CD4-positive, alpha-beta T cell (primary cell): ENCODE measurements at regions not wholly inside any gene's neighbourhood (a gene's known extent, or its start where the extent isn't known, plus 50 kb on each side); places are given as distances from the start of the nearest gene placed in this dataset.

Experiments
- ATAC-seq: fragments of 200-7000 bp; cut with Tn5 transposase; one replicate; pipeline ENCODE4 v1.10.0; 2022; ENCODE audit warnings: mild to moderate bottlenecking; ENCODE audit not compliant: poor library complexity
- CTCF ChIA-PET: fragments of 350-600 bp; sonication (Branson Sonifier 250); formaldehyde crosslinking; loops from one replicate; lab custom pipeline; 2021; ENCODE audit warnings: antibody characterized with exemption, inconsistent platforms; lab: Charles Lee
- POLR2A ChIA-PET: fragments of 350-600 bp; sonication (Branson Sonifier 250); formaldehyde crosslinking; loops from one replicate; lab custom pipeline; 2021; ENCODE audit warnings: antibody characterized with exemption, inconsistent platforms; lab: Charles Lee
- DNase-seq, 14 experiments: peaks; one replicate each; pipeline ENCODE4 v3.0.0-alpha.2; 2013 to 2020; ENCODE audit warnings: mixed read lengths in 2 of 14
- H3K27ac ChIP-seq, 2 donors: one replicate each; pipeline versions ENCODE4 v1.5.1 to v1.7.0; 2013; ENCODE audit warnings: low read length in 2 of 2, low read depth in 1 of 2, mild to moderate bottlenecking in 1 of 2
- H3K27me3 ChIP-seq, 2 experiments: 1 replicate in 1 of 2; 2 replicates in 1 of 2; pipeline versions ENCODE4 v1.6.1 to v1.7.0; 2013; ENCODE audit warnings: low read length in 2 of 2, control low read depth in 1 of 2, mild to moderate bottlenecking in 1 of 2, moderate library complexity in 1 of 2; ENCODE audit not compliant: insufficient read depth in 2 of 2, control insufficient read depth in 1 of 2
- H3K36me3 ChIP-seq: one replicate; pipeline ENCODE4 v1.6.1; 2013; ENCODE audit warnings: low read length, control low read depth; ENCODE audit not compliant: insufficient read depth
- H3K4me1 ChIP-seq: one replicate; pipeline ENCODE4 v1.6.1; 2013; ENCODE audit warnings: low read length, control low read depth; ENCODE audit not compliant: insufficient read depth
- H3K4me3 ChIP-seq: one replicate; pipeline ENCODE4 v1.5.1; 2013; ENCODE audit warnings: mild to moderate bottlenecking, low read length, moderate library complexity
- H3K9me3 ChIP-seq, 2 experiments: 1 replicate in 1 of 2; 2 replicates in 1 of 2; pipeline versions ENCODE4 v1.6.1 to v1.7.0; 2013; ENCODE audit warnings: low read length in 2 of 2, mild to moderate bottlenecking in 2 of 2, control low read depth in 1 of 2, moderate library complexity in 1 of 2; ENCODE audit not compliant: control insufficient read depth in 1 of 2, insufficient read depth in 1 of 2
- H3K27ac Mint-ChIP-seq: one replicate; pipeline ENCODE4 v1.8.0; 2020; ENCODE audit warnings: mixed read lengths
- H3K27me3 Mint-ChIP-seq: one replicate; pipeline ENCODE4 v1.8.0; 2021; ENCODE audit warnings: mixed read lengths
- H3K36me3 Mint-ChIP-seq: one replicate; pipeline ENCODE4 v1.8.0; 2021; ENCODE audit warnings: low read depth, mixed read lengths
- H3K4me1 Mint-ChIP-seq: one replicate; pipeline ENCODE4 v1.8.0; 2021; ENCODE audit warnings: low read depth, mixed read lengths
- H3K4me3 Mint-ChIP-seq: one replicate; pipeline ENCODE4 v1.8.0; 2020; ENCODE audit warnings: mild to moderate bottlenecking, mixed read lengths
- H3K9me3 Mint-ChIP-seq: one replicate; pipeline ENCODE4 v1.8.0; 2020; ENCODE audit warnings: mixed read lengths
- intact Hi-C, 2 experiments: fragments of 100-400 bp; cut with DNase I in 1 of 2; cut with micrococcal nuclease in 1 of 2; formaldehyde crosslinking; loops; one replicate each; pipeline versions ENCODE4 v1.15.1 to v1.9.0; 2023 to 2025; cut with DNase I, micrococcal nuclease
- TF ChIP-seq, protein P1 (sequence below): fragments of 200-600 bp; IDR thresholded peaks from one replicate; pipeline ENCODE4 v1.8.0; 2022; ENCODE audit warnings: antibody characterized with exemption, mild to moderate bottlenecking

DNA sequence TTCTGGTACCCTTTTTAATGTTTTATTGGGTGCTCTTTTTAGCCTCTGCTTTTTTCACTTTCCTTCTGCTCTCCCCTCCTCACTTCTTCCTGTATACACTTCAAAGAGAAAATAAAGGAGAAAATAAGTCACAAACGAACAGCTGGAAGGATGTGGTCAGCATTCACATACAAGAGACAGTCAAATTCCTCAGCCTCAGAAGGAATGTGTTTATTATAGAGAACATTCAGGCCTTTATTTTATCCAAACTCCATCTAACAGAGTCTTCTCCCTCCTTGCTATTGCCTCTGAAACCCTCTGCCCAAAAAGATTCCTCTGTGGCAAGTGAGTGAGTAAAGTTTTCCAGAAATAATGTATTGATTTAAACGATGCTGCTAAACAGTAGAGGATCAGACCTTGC lies 490.4 kb downstream of the FRK start:
- no peak overlapping the region for H3K27ac Mint-ChIP-seq
- H3K27ac ChIP-seq = no peak overlapping the region

DNA sequence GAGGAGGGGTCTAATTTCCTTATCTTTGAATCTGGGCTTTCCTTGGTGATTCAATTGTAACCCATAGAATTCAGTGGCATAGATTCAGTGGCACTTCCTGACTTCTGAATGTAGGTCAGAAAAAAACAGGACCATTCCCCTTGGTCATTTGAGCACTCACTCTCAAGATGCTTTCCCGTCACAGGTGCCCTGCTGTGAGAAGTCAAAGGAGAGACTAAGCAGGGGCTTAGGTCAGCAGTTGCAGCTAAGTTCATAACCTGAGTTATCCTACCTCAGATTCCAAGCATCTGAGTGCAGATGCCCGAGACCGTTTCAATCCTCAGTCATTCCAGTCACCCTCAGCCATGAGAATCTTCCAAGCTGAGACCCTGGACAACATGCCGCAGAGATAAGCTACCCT lies 506.6 kb downstream of the FRK start:
- ChIA-PET POLR2A (no interaction called here), CTCF (no interaction called here)
- intact Hi-C loops = no loop called here
- no peaks in the 10 kb centered on the region for H3K36me3 ChIP-seq
- no peaks in the 10 kb centered on the region for H3K4me1 ChIP-seq
- no peak overlapping the region for H3K4me3 ChIP-seq
- H3K9me3 ChIP-seq = no peaks in the 10 kb centered on the region
- no peak overlapping the region for H3K27ac Mint-ChIP-seq
- H3K4me3 Mint-ChIP-seq = no peak overlapping the region
- no peaks in the 10 kb centered on the region for H3K36me3 Mint-ChIP-seq
- TF ChIP-seq, protein P1, sequence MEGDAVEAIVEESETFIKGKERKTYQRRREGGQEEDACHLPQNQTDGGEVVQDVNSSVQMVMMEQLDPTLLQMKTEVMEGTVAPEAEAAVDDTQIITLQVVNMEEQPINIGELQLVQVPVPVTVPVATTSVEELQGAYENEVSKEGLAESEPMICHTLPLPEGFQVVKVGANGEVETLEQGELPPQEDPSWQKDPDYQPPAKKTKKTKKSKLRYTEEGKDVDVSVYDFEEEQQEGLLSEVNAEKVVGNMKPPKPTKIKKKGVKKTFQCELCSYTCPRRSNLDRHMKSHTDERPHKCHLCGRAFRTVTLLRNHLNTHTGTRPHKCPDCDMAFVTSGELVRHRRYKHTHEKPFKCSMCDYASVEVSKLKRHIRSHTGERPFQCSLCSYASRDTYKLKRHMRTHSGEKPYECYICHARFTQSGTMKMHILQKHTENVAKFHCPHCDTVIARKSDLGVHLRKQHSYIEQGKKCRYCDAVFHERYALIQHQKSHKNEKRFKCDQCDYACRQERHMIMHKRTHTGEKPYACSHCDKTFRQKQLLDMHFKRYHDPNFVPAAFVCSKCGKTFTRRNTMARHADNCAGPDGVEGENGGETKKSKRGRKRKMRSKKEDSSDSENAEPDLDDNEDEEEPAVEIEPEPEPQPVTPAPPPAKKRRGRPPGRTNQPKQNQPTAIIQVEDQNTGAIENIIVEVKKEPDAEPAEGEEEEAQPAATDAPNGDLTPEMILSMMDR = no peak
- no peak for DNase-seq
- no peak for ATAC-seq
- H3K27ac ChIP-seq = no peak overlapping the region
- H3K27me3 Mint-ChIP-seq = no peaks in the 10 kb centered on the region
- H3K27me3 ChIP-seq = no peaks in the 10 kb centered on the region
- no peaks in the 10 kb centered on the region for H3K4me1 Mint-ChIP-seq
- H3K9me3 Mint-ChIP-seq = peaks cover 3% of the 10 kb centered on the region

More for the DNA sequence above, 490.4 kb downstream of the FRK start:
- TF ChIP-seq, protein P1 = no peak
- DNase-seq (no peak), ATAC-seq (no peak)
- Mint-ChIP-seq H3K4me1 (no peaks in the 10 kb centered on the region), H3K36me3 (no peaks in the 10 kb centered on the region), H3K4me3 (no peak overlapping the region), H3K9me3 (peaks cover 6% of the 10 kb centered on the region), H3K27me3 (no peaks in the 10 kb centered on the region)
- intact Hi-C loops = no loop called here
- CTCF ChIA-PET = no interaction called here
- no peaks in the 10 kb centered on the region for H3K9me3 ChIP-seq
- POLR2A ChIA-PET = no interaction called here
- no peak overlapping the region for H3K4me3 ChIP-seq
- H3K27me3 ChIP-seq = no peaks in the 10 kb centered on the region
- no peaks in the 10 kb centered on the region for H3K4me1 ChIP-seq
- H3K36me3 ChIP-seq = no peaks in the 10 kb centered on the region

DNA sequence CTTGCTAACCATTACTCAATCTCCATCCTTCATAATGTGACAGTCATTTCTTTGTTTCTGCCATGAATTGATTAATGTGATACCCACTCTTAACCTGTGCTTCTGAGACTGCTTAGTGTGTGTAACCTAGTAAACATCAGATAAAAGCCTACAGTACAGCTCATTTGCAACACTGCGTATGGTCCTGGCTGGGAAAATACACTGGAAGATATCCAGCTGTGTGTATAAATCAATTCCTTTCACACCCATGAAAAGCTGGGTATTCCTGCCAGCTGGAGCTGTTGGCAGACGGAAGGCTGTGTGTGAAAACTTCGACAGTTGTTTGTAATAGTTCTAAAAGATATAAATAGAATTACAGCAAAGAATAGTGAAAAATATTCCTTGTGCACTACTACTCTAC lies 509.2 kb downstream of the FRK start:
- CTCF ChIA-PET = no interaction called here
- intact Hi-C loops = no loop called here
- Histone ChIP-seq H3K9me3 (no peaks in the 10 kb centered on the region), H3K4me1 (no peaks in the 10 kb centered on the region), H3K27me3 (no peaks in the 10 kb centered on the region), H3K27ac (no peak overlapping the region), H3K36me3 (no peaks in the 10 kb centered on the region), H3K4me3 (no peak overlapping the region)
- ATAC-seq (no peak), DNase-seq (no peak)
- TF ChIP-seq, protein P1 = no peak
- no peaks in the 10 kb centered on the region for H3K27me3 Mint-ChIP-seq
- H3K36me3 Mint-ChIP-seq = no peaks in the 10 kb centered on the region
- H3K4me1 Mint-ChIP-seq = no peaks in the 10 kb centered on the region
- H3K9me3 Mint-ChIP-seq = peaks cover 6% of the 10 kb centered on the region
- no peak overlapping the region for H3K27ac Mint-ChIP-seq
- no peak overlapping the region for H3K4me3 Mint-ChIP-seq
- POLR2A ChIA-PET = no interaction called here
